IMR-90 (cell line): ENCODE measurements at regions not wholly inside any gene's neighbourhood (a gene's known extent, or its start where the extent isn't known, plus 50 kb on each side); places are given as distances from the start of the nearest gene placed in this dataset.

Experiments
- ATAC-seq: fragments of 200-7000 bp; cut with Tn5 transposase; 2 replicates; pipeline ENCODE4 v1.9.1; 2020; ENCODE audit warnings: low read depth, mild to moderate bottlenecking, moderate library complexity
- BruUV-seq: library from RNA; stranded (reverse); fragments of 400-500 nt; replicated peaks from 2 replicates; lab custom pipeline; 2021; lab: Mats Ljungman, UMichigan
- CTCF ChIA-PET: fragments of 300-600 bp; formaldehyde crosslinking; extraction: SDS; loops from one replicate; lab custom pipeline; 2021; ENCODE audit warnings: antibody characterized with exemption; lab: Yijun Ruan, JAX
- POLR2A ChIA-PET: fragments of 300-600 bp; sonication (Branson Sonifier 250); formaldehyde crosslinking; loops from one replicate; lab custom pipeline; 2022; ENCODE audit warnings: antibody characterized with exemption; ENCODE audit not compliant: unreplicated experiment; lab: Charles Lee
- DNase-seq: peaks from one replicate; pipeline ENCODE4 v3.0.0; 2013
- H2AFZ ChIP-seq: replicated peaks from 2 replicates; pipeline ENCODE3; 2013; ENCODE audit warnings: low read length, mild to moderate bottlenecking; ENCODE audit not compliant: poor library complexity
- H2AK5ac ChIP-seq: 2 replicates; pipeline ENCODE4 v1.6.1; 2013; ENCODE audit warnings: low read depth, low read length, inconsistent platforms
- H2AK9ac ChIP-seq: replicated peaks from 2 replicates; pipeline ENCODE3; 2013; ENCODE audit warnings: mild to moderate bottlenecking, low read depth, low read length, moderate library complexity; ENCODE audit not compliant: poor library complexity
- H2BK120ac ChIP-seq: 2 replicates; pipeline ENCODE4 v1.6.1; 2013; ENCODE audit warnings: low read depth, low read length, inconsistent platforms
- H2BK15ac ChIP-seq: 3 replicates; pipeline ENCODE4 v1.6.1; 2013; ENCODE audit warnings: low read depth, low read length, inconsistent platforms
- H2BK20ac ChIP-seq: 2 replicates; pipeline ENCODE4 v1.6.1; 2013; ENCODE audit warnings: low read depth, mild to moderate bottlenecking, inconsistent platforms, low read length, moderate library complexity
- H2BK5ac ChIP-seq: 2 replicates; pipeline ENCODE4 v1.6.1; 2013; ENCODE audit warnings: mild to moderate bottlenecking, low read depth, low read length, inconsistent platforms; ENCODE audit not compliant: poor library complexity, severe bottlenecking
- H3K14ac ChIP-seq: replicated peaks from 2 replicates; pipeline ENCODE4 v1.6.1; 2013; ENCODE audit warnings: low read depth, low read length, inconsistent platforms
- H3K18ac ChIP-seq: 2 replicates; pipeline ENCODE4 v1.6.1; 2013; ENCODE audit warnings: low read depth, low read length, control low read depth
- H3K23ac ChIP-seq: 2 replicates; pipeline ENCODE4 v1.6.1; 2013; ENCODE audit warnings: low read depth, low read length, inconsistent platforms
- H3K27ac ChIP-seq: 2 replicates; pipeline ENCODE4 v1.5.1; 2013; ENCODE audit warnings: mild to moderate bottlenecking, control low read depth, low read length; ENCODE audit not compliant: insufficient read depth
- H3K27me3 ChIP-seq: 2 replicates; pipeline ENCODE4 v1.6.1; 2013; ENCODE audit warnings: low read length; ENCODE audit not compliant: control insufficient read depth, insufficient read depth
- H3K36me3 ChIP-seq: 2 replicates; pipeline ENCODE4 v1.6.1; 2013; ENCODE audit warnings: low read length, mixed read lengths; ENCODE audit not compliant: control insufficient read depth, insufficient read depth
- H3K4ac ChIP-seq: 2 replicates; pipeline ENCODE4 v1.6.1; 2013; ENCODE audit warnings: low read depth, low read length, inconsistent platforms
- H3K4me1 ChIP-seq: 2 replicates; pipeline ENCODE4 v1.6.1; 2013; ENCODE audit warnings: low read length, mixed read lengths; ENCODE audit not compliant: control insufficient read depth, insufficient read depth
- H3K4me2 ChIP-seq: 2 replicates; pipeline ENCODE4 v1.6.1; 2013; ENCODE audit warnings: low read depth, mild to moderate bottlenecking, control low read depth, low read length, moderate library complexity
- H3K4me3 ChIP-seq: 2 replicates; pipeline ENCODE4 v1.5.1; 2013; ENCODE audit warnings: low read depth, mild to moderate bottlenecking, control low read depth, low read length, moderate library complexity; ENCODE audit not compliant: insufficient read depth
- H3K56ac ChIP-seq: 2 replicates; pipeline ENCODE4 v1.6.1; 2013; ENCODE audit warnings: low read length, inconsistent platforms; ENCODE audit not compliant: insufficient read depth; ENCODE audit errors: extremely low read depth
- H3K79me1 ChIP-seq, 2 experiments: 2 replicates each; pipeline ENCODE4 v1.6.1; 2013; ENCODE audit warnings: low read length in 2 of 2, inconsistent platforms in 1 of 2, low read depth in 1 of 2
- H3K9ac ChIP-seq: 2 replicates; pipeline ENCODE4 v1.6.1; 2013; ENCODE audit warnings: low read depth, low read length, control low read depth
- H3K9me1 ChIP-seq: 2 replicates; pipeline ENCODE4 v1.6.1; 2013; ENCODE audit warnings: low read length, inconsistent platforms; ENCODE audit not compliant: insufficient read depth
- H3K9me3 ChIP-seq: 2 replicates; pipeline ENCODE4 v1.6.1; 2013; ENCODE audit warnings: low read length; ENCODE audit not compliant: control insufficient read depth, insufficient read depth
- H4K20me1 ChIP-seq: 2 replicates; pipeline ENCODE4 v1.6.1; 2013; ENCODE audit warnings: low read length, inconsistent platforms; ENCODE audit not compliant: insufficient read depth
- H4K5ac ChIP-seq: 2 replicates; pipeline ENCODE4 v1.6.1; 2013; ENCODE audit warnings: mild to moderate bottlenecking, low read depth, low read length, control low read depth
- H4K8ac ChIP-seq, 2 experiments: 2 replicates each; pipeline ENCODE4 v1.6.1; 2013; ENCODE audit warnings: low read depth in 2 of 2, low read length in 2 of 2, control low read depth in 1 of 2, inconsistent platforms in 1 of 2
- H4K91ac ChIP-seq: 2 replicates; pipeline ENCODE4 v1.6.1; 2013; ENCODE audit warnings: low read depth, low read length, inconsistent platforms; ENCODE audit not compliant: insufficient read depth
- BHLHE40 ChIP-seq: fragments of 150-350 bp; IDR thresholded peaks from 2 replicates; pipeline ENCODE4 v1.6.1; 2016; ENCODE audit warnings: mild to moderate bottlenecking, low read depth, low read length
- CEBPB ChIP-seq: IDR thresholded peaks from 2 replicates; pipeline ENCODE4 v1.6.1; 2012; ENCODE audit warnings: low read depth, low read length, improper control_type of control experiment
- CHD1 ChIP-seq: IDR thresholded peaks from 2 replicates; pipeline ENCODE4 v1.6.1; 2012; ENCODE audit warnings: low read depth, low read length, improper control_type of control experiment
- FOS ChIP-seq: fragments of 150-350 bp; IDR thresholded peaks from 2 replicates; pipeline ENCODE4 v1.6.1; 2016; ENCODE audit warnings: low read depth, low read length
- MAFK ChIP-seq: IDR thresholded peaks from 2 replicates; pipeline ENCODE4 v1.6.1; 2012; ENCODE audit warnings: low read depth, low read length, improper control_type of control experiment
- MAZ ChIP-seq: IDR thresholded peaks from 2 replicates; pipeline ENCODE4 v1.6.1; 2012; ENCODE audit warnings: low read depth, mild to moderate bottlenecking, low read length, improper control_type of control experiment, moderate library complexity, borderline replicate concordance
- MXI1 ChIP-seq: IDR thresholded peaks from 2 replicates; pipeline ENCODE4 v1.6.1; 2012; ENCODE audit warnings: low read depth, mild to moderate bottlenecking, low read length, moderate library complexity, borderline replicate concordance
- NFE2L2 ChIP-seq: fragments of 150-350 bp; IDR thresholded peaks from 2 replicates; pipeline ENCODE4 v1.6.1; 2016; ENCODE audit warnings: low read depth, mild to moderate bottlenecking, low read length
- POLR2A ChIP-seq: IDR thresholded peaks from 2 replicates; pipeline ENCODE4 v1.6.1; 2012; ENCODE audit warnings: mild to moderate bottlenecking, low read depth, low read length
- RCOR1 ChIP-seq: IDR thresholded peaks from 2 replicates; pipeline ENCODE4 v1.6.1; 2012; ENCODE audit warnings: mild to moderate bottlenecking, low read length, improper control_type of control experiment; ENCODE audit not compliant: insufficient replicate concordance
- RFX5 ChIP-seq: IDR thresholded peaks from 2 replicates; pipeline ENCODE4 v1.8.0; 2012; ENCODE audit warnings: low read depth, mild to moderate bottlenecking, low read length, moderate library complexity
- SMC3 ChIP-seq: fragments of 150-350 bp; IDR thresholded peaks from 2 replicates; pipeline ENCODE4 v1.6.1; 2016; ENCODE audit warnings: low read depth, mild to moderate bottlenecking, antibody characterized with exemption, low read length, moderate library complexity
- WGBS, 2 experiments: methylation state at CpG; one replicate each; pipeline versions ENCODE4 v1.1.5 to v1.1.7; 2013; ENCODE audit warnings: missing lambda C conversion rate in 2 of 2; ENCODE audit not compliant: insufficient read length in 1 of 2; ENCODE audit errors: extremely low coverage in 2 of 2; 5-methylcytosine and 5-hydroxymethylcytosine counted together
- dilution Hi-C: fragments of 300-500 bp; cut with HindIII; formaldehyde crosslinking; loops from one replicate; pipeline ENCODE4 v1.14.3; 2018; ENCODE audit warnings: low sequenced_read_pairs; ENCODE audit not compliant: unreplicated experiment
- in situ Hi-C: fragments of 300-500 bp; cut with MboI; formaldehyde crosslinking; loops from 3 replicates; pipeline ENCODE4 v1.14.3; 2019; ENCODE audit warnings: low sequenced_read_pairs, inconsistent platforms, mixed read lengths
- intact Hi-C: fragments of 100-400 bp; cut with micrococcal nuclease; formaldehyde crosslinking; loops from 2 replicates; pipeline ENCODE4 v1.10.0; 2022
- TF ChIP-seq, protein P1 (sequence below): conservative IDR thresholded peaks from 2 replicates; pipeline ENCODE4 v1.5.1; 2012; ENCODE audit warnings: mild to moderate bottlenecking, low read depth, low read length, improper control_type of control experiment
- TF ChIP-seq, protein P2 (sequence below): fragments of 150-350 bp; IDR thresholded peaks from 2 replicates; pipeline ENCODE4 v1.6.1; 2016; ENCODE audit warnings: low read depth, mild to moderate bottlenecking, low read length, moderate library complexity, borderline replicate concordance
- TF ChIP-seq, protein P3 (sequence below): fragments of 150-350 bp; IDR thresholded peaks from 2 replicates; pipeline ENCODE4 v1.6.1; 2017; ENCODE audit warnings: mild to moderate bottlenecking, antibody characterized with exemption, low read length, low read depth

GRCh38 chr12:74619084-74619483, 81.4 kb downstream of the ATXN7L3B start:
- no peaks in the 10 kb centered on the region for H3K79me1 ChIP-seq
- no peaks in the 10 kb centered on the region for H3K9me3 ChIP-seq
- no CpG with 5 or more reads among the region's 2 CpGs for WGBS, 2 experiments
- no peak overlapping the region for H2BK120ac ChIP-seq
- ChIA-PET POLR2A (no interaction called here), CTCF (no interaction called here)
- H3K4ac ChIP-seq, result no peak overlapping the region
- no peaks in the 10 kb centered on the region for H4K20me1 ChIP-seq
- H3K9ac ChIP-seq, result no peak overlapping the region
- no TSS peak for BruUV-seq
- H4K8ac ChIP-seq, result no peak overlapping the region
- dilution Hi-C loops (no loop called here), intact Hi-C loops (no loop called here), in situ Hi-C loops (no loop called here)
- DNase-seq (no peak), ATAC-seq (no peak)
- H2BK5ac ChIP-seq, result no peak overlapping the region
- H4K5ac ChIP-seq, result no peak overlapping the region
- no peaks in the 10 kb centered on the region for H3K4me1 ChIP-seq
- TF ChIP-seq, protein P1, sequence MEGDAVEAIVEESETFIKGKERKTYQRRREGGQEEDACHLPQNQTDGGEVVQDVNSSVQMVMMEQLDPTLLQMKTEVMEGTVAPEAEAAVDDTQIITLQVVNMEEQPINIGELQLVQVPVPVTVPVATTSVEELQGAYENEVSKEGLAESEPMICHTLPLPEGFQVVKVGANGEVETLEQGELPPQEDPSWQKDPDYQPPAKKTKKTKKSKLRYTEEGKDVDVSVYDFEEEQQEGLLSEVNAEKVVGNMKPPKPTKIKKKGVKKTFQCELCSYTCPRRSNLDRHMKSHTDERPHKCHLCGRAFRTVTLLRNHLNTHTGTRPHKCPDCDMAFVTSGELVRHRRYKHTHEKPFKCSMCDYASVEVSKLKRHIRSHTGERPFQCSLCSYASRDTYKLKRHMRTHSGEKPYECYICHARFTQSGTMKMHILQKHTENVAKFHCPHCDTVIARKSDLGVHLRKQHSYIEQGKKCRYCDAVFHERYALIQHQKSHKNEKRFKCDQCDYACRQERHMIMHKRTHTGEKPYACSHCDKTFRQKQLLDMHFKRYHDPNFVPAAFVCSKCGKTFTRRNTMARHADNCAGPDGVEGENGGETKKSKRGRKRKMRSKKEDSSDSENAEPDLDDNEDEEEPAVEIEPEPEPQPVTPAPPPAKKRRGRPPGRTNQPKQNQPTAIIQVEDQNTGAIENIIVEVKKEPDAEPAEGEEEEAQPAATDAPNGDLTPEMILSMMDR, result no peak
- TF ChIP-seq CHD1 (no peak), NFE2L2 (no peak), BHLHE40 (no peak), RCOR1 (no peak), FOS (no peak), RFX5 (no peak), CEBPB (no peak), MXI1 (no peak), SMC3 (no peak), MAZ (no peak), MAFK (no peak), POLR2A (no peak)
- TF ChIP-seq, protein P2, sequence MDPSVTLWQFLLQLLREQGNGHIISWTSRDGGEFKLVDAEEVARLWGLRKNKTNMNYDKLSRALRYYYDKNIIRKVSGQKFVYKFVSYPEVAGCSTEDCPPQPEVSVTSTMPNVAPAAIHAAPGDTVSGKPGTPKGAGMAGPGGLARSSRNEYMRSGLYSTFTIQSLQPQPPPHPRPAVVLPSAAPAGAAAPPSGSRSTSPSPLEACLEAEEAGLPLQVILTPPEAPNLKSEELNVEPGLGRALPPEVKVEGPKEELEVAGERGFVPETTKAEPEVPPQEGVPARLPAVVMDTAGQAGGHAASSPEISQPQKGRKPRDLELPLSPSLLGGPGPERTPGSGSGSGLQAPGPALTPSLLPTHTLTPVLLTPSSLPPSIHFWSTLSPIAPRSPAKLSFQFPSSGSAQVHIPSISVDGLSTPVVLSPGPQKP, result no peak
- TF ChIP-seq, protein P3, sequence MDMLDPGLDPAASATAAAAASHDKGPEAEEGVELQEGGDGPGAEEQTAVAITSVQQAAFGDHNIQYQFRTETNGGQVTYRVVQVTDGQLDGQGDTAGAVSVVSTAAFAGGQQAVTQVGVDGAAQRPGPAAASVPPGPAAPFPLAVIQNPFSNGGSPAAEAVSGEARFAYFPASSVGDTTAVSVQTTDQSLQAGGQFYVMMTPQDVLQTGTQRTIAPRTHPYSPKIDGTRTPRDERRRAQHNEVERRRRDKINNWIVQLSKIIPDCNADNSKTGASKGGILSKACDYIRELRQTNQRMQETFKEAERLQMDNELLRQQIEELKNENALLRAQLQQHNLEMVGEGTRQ, result no peak
- H2BK15ac ChIP-seq, result no peak overlapping the region
- H3K9me1 ChIP-seq, result no peaks in the 10 kb centered on the region
- H4K91ac ChIP-seq, result no peak overlapping the region
- no peak overlapping the region for H3K56ac ChIP-seq
- H2AK9ac ChIP-seq, result no peak overlapping the region
- H3K27me3 ChIP-seq, result no peaks in the 10 kb centered on the region
- no peaks in the 10 kb centered on the region for H3K36me3 ChIP-seq
- no peak overlapping the region for H3K27ac ChIP-seq
- H3K18ac ChIP-seq, result no peak overlapping the region
- no peak overlapping the region for H3K23ac ChIP-seq
- H2AFZ ChIP-seq, result no peak overlapping the region
- no peak overlapping the region for H2AK5ac ChIP-seq
- H3K14ac ChIP-seq, result no peak overlapping the region
- no peak overlapping the region for H3K4me2 ChIP-seq
- no peak overlapping the region for H2BK20ac ChIP-seq
- H3K4me3 ChIP-seq, result no peak overlapping the region
